ENCODE measurements at regions not wholly inside any gene's neighbourhood (a gene's known extent, or its start where the extent isn't known, plus 50 kb on each side); places are given as distances from the start of the nearest gene placed in this dataset.
A peak's percentile ranks its signal among the peaks of the same experiment; 100 is the strongest.

GRCh38 chr7:81404669-81405068, 365.2 kb downstream of the HGF start (continued):
- TF ChIP-seq TFCP2L1 (CRISPR knock-in tag; IDR thresholded peaks at IDR 0.05), result no peak

- Histone ChIP-seq H3K27ac (no peak overlapping the region), H3K4me1 (peaks cover 6% of the 10 kb centered on the region; the same call in 1 of the 3 replicates), H3K4me2 (no peak overlapping the region), H3K4me3 (no peak overlapping the region), H3K9me3 (no peaks in the 10 kb centered on the region)
- ChIA-PET CTCF (interaction anchor here (1.0 kb wide), 1 partner anchor 29 kb away, joined by 4 read pairs; no protein-coding TSS in a partner anchor), POLR2A (no interaction called here)
- TF ChIP-seq MAFK (IDR thresholded peaks at IDR 0.05; ENCODE audit: partially characterized antibody) (no peak), GATA3 (IDR thresholded peaks at IDR 0.05; ENCODE audit: borderline replicate concordance) (no peak), PHF8 (IDR thresholded peaks at IDR 0.05; ENCODE audit: borderline replicate concordance, low read depth) (no peak), BHLHE40 (IDR thresholded peaks at IDR 0.05; ENCODE audit: low read depth, low read length) (no peak), RCOR1 (IDR thresholded peaks at IDR 0.05; ENCODE audit: low read depth, low read length) (no peak), CBX2 (IDR thresholded peaks at IDR 0.05; ENCODE audit: borderline replicate concordance, low read depth) (no peak), RNF2 (IDR thresholded peaks at IDR 0.05; ENCODE audit: borderline replicate concordance, low read depth) (no peak), NFE2L2 (conservative IDR thresholded peaks at IDR 0.05; ENCODE audit: low read length) (no peak), BCL3 (IDR thresholded peaks at IDR 0.05) (no peak), HEYL (CRISPR knock-in tag; IDR thresholded peaks at IDR 0.05) (no peak), FOSL2 (IDR thresholded peaks at IDR 0.05) (no peak), FOSL2 (CRISPR knock-in tag; IDR thresholded peaks at IDR 0.05) (no peak)
- DNase-seq (ENCODE audit: low read depth in 1 of 2, low spot score in 1 of 2), result no peak
- peak; percentile 13 for FAIRE-seq
- 46% methylated on average over 1 of the region's 1 CpG for WGBS (ENCODE audit: missing lambda C conversion rate)
- no peak for ATAC-seq
Measured at GRCh38 chr7:81402227-81402626, 367.6 kb downstream of the HGF start.

GRCh38 chr7:81399471-81399870, 370.4 kb downstream of the HGF start:
- WGBS (ENCODE audit: missing lambda C conversion rate), result 47% methylated on average over 3 of the region's 3 CpGs
- H3K4me1 ChIP-seq, result peaks cover 6% of the 10 kb centered on the region; the same call in 1 of the 3 replicates

GRCh38 chr7:81394029-81394428, 375.8 kb downstream of the HGF start:
- ATAC-seq (no peak), DNase-seq (ENCODE audit: low read depth in 1 of 2, low spot score in 1 of 2) (no peak), FAIRE-seq (no peak)
- H3K9me3 ChIP-seq, result no peaks in the 10 kb centered on the region
- CTCF ChIA-PET, result no interaction called here
- WGBS (ENCODE audit: missing lambda C conversion rate), result 77% methylated on average over 2 of the region's 2 CpGs
- H3K4me2 ChIP-seq, result no peak overlapping the region
- no peak overlapping the region for H3K27ac ChIP-seq
- H3K4me1 ChIP-seq, result no peaks in the 10 kb centered on the region
- POLR2A ChIA-PET, result no interaction called here
- no peak overlapping the region for H3K4me3 ChIP-seq
- no peak for TF ChIP-seq EHF (CRISPR knock-in tag; IDR thresholded peaks at IDR 0.05)
- no peak for TF ChIP-seq ZSCAN20 (CRISPR knock-in tag; IDR thresholded peaks at IDR 0.05)
- TF ChIP-seq HDAC2 (IDR thresholded peaks at IDR 0.05), result no peak
- TF ChIP-seq CHD2 (IDR thresholded peaks at IDR 0.05; ENCODE audit: low read length, partially characterized antibody), result no peak
- no peak for TF ChIP-seq PBX3 (IDR thresholded peaks at IDR 0.05)
- no peak for TF ChIP-seq ELK1 (IDR thresholded peaks at IDR 0.05; ENCODE audit: low read depth, low read length)
- no peak for TF ChIP-seq ZFP36 (IDR thresholded peaks at IDR 0.05; ENCODE audit: borderline replicate concordance, partially characterized antibody)
- no peak for TF ChIP-seq RAD21 (conservative IDR thresholded peaks at IDR 0.05 in 1 of 2, IDR thresholded peaks at IDR 0.05 in 1 of 2)
- no peak for TF ChIP-seq RFX5 (IDR thresholded peaks at IDR 0.05)
- no peak for TF ChIP-seq HOXB5 (CRISPR knock-in tag; IDR thresholded peaks at IDR 0.05)

More at GRCh38 chr7:81399471-81399870, 370.4 kb downstream of the HGF start:
- TF ChIP-seq BCL3 (IDR thresholded peaks at IDR 0.05) (no peak), HOXB5 (CRISPR knock-in tag; IDR thresholded peaks at IDR 0.05) (no peak), HEYL (CRISPR knock-in tag; IDR thresholded peaks at IDR 0.05) (no peak), SREBF2 (IDR thresholded peaks at IDR 0.05) (no peak), FOSB (CRISPR knock-in tag; IDR thresholded peaks at IDR 0.05) (no peak), PBX3 (IDR thresholded peaks at IDR 0.05) (no peak), GATA3 (IDR thresholded peaks at IDR 0.05; ENCODE audit: borderline replicate concordance) (no peak)
- Histone ChIP-seq H3K9me3 (no peaks in the 10 kb centered on the region), H3K27ac (no peak overlapping the region), H3K4me2 (no peak overlapping the region), H3K4me3 (no peak overlapping the region)
- DNase-seq (ENCODE audit: low read depth in 1 of 2, low spot score in 1 of 2) (no peak), ATAC-seq (no peak), FAIRE-seq (no peak)
- CTCF ChIA-PET, result no interaction called here
- POLR2A ChIA-PET, result no interaction called here
